Pancreas (tissue), 10 donors: ENCODE measurements at regions not wholly inside any gene's neighbourhood (a gene's known extent, or its start where the extent isn't known, plus 50 kb on each side); places are given as distances from the start of the nearest gene placed in this dataset.

Experiments used
- ATAC-seq, 4 donors: fragments of 200-7000 bp; cut with Tn5 transposase; one replicate each; pipeline versions ENCODE4 v1.8.0 to v1.9.1; 2020; ENCODE audit warnings: mild to moderate bottlenecking in 4 of 4, moderate library complexity in 4 of 4
- DNase-seq, 6 donors: peaks; one replicate each; pipeline ENCODE4 v3.0.0-alpha.2; 2020
- FAIRE-seq: peaks from 2 replicates; lab custom pipeline; 2012; peaks lifted over from hg19 to GRCh38; lab: Jason Lieb, UNC
- H3K27ac ChIP-seq, 4 donors: fragments of 200-600 bp; sonication (generic); 1 replicate in 3 of 4; 2 replicates in 1 of 4; pipeline versions ENCODE4 v1.5.0 to v1.8.0; 2020
- H3K27me3 ChIP-seq, 4 donors: fragments of 200-600 bp; one replicate each; pipeline ENCODE4 v1.8.0; 2021
- H3K36me3 ChIP-seq, 3 donors: fragments of 200-600 bp; sonication (generic) in 1 of 3; one replicate each; pipeline versions ENCODE4 v1.5.0 to v1.8.0; 2020 to 2021
- H3K4me1 ChIP-seq, 3 donors: fragments of 200-600 bp; one replicate each; pipeline ENCODE4 v1.8.0; 2021
- H3K4me3 ChIP-seq, 4 donors: fragments of 200-600 bp; sonication (generic) in 2 of 4; one replicate each; pipeline versions ENCODE4 v1.5.0 to v1.8.0; 2020 to 2021
- H3K9me3 ChIP-seq, 4 donors: fragments of 200-600 bp; one replicate each; pipeline ENCODE4 v1.8.0; 2021
- WGBS, 2 donors: extraction: QIAGEN DNeasy Blood & Tissue Kit; methylation state at CpG; one replicate each; pipeline ENCODE4 v1.1.7; 2013; 5-methylcytosine and 5-hydroxymethylcytosine counted together
- intact Hi-C, 3 donors: fragments of 100-400 bp; cut with DNase I; formaldehyde crosslinking; loops; one replicate each; pipeline versions ENCODE4 v1.11.1 to v1.14.2; 2022
- TF ChIP-seq, protein P1 (sequence below), 4 donors: fragments of 200-600 bp; sonication (generic) in 3 of 4; IDR thresholded peaks; one replicate each; pipeline versions ENCODE4 v1.5.0 to v1.8.0; 2021; ENCODE audit warnings: antibody characterized with exemption in 4 of 4
- donor health status: healthy with polysubstance abuse.
- donor health status: DM: no; HTN: no; CAD: no; lungs with moderate emphysema.
- donor health status: DM: no; HTN: no; CAD: no.
- donor health status: control.
- donor health status: control.
- donor health status: Bipolar disorder and iron deficiency.
- donor health status: DM: yes; HTN: yes; CAD: no.
- donor health status: DM: no; HTN: no; CAD: no.
- donor health status: DM: no; HTN: no; CAD: no.
- donor health status: DM: yes; HTN: yes; CAD: no.

DNA sequence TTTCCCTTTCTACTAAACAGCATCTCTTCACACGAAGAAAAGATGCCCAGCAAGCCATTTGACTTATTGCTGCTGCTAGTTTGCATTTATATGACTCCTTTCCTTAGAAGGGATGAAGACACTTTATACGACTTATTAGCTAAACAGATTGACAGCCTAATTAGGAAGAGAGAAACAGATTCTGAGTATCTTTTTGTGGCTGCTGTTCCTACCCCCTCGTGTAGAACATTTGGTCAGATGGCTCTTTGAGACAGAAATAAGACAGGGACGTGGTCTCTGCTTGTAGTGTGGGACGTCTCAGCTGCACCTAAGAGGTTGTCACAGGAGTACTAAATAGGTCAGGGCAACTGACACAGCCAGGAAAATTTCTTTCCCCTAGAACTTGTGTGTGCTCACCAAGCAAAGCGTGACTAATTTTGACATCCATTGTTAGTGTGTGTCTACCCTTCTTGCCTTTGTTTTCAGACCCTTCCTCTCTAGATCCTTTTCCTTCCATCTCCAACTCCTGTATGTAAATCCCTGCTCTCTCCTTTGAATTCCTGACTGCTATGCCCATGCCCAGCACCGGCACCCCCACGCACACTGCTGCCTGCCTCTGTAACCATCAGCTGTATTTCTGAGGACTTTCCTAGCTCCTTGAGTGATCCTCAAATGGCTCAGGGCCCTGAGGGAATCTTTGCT is 83.2 kb downstream of the DAD1 start:
- no peak overlapping the region for H3K4me3 ChIP-seq
- H3K4me1 ChIP-seq, result no peaks in the 10 kb centered on the region
- no peak for ATAC-seq
- DNase-seq, result no peak
- no peak for FAIRE-seq
- peaks cover 0 to 3% (median 0%) of the 10 kb centered on the region in 4 donors for H3K27me3 ChIP-seq
- no peak overlapping the region for H3K27ac ChIP-seq
- no peaks in the 10 kb centered on the region for H3K9me3 ChIP-seq
- intact Hi-C loops, result no loop called here
- 63 to 69% methylated on average over 8 of the region's 8 CpGs for WGBS, 2 donors
- TF ChIP-seq, protein P1, sequence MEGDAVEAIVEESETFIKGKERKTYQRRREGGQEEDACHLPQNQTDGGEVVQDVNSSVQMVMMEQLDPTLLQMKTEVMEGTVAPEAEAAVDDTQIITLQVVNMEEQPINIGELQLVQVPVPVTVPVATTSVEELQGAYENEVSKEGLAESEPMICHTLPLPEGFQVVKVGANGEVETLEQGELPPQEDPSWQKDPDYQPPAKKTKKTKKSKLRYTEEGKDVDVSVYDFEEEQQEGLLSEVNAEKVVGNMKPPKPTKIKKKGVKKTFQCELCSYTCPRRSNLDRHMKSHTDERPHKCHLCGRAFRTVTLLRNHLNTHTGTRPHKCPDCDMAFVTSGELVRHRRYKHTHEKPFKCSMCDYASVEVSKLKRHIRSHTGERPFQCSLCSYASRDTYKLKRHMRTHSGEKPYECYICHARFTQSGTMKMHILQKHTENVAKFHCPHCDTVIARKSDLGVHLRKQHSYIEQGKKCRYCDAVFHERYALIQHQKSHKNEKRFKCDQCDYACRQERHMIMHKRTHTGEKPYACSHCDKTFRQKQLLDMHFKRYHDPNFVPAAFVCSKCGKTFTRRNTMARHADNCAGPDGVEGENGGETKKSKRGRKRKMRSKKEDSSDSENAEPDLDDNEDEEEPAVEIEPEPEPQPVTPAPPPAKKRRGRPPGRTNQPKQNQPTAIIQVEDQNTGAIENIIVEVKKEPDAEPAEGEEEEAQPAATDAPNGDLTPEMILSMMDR (IDR thresholded peaks at IDR 0.05), result no peak
- H3K36me3 ChIP-seq, result no peaks in the 10 kb centered on the region

DNA sequence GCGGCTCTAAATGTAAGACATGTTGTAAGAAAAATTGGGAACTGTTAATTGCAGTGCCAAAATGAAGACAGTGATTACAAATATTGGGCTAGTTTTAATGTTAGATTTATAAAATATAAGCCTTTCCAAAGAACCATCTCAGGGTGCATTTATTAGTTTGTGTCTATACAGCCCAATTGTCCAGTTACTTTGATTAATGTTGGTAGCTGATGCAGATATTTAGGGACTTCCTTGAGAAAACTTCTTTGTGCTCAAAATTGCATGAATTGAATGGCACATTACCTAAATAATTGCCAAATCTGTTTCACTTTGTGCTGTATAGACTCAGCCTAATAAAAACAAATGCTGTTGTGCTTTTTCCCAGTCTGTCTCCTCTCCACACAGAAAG is 83.7 kb downstream of the DAD1 start:
- no peaks in the 10 kb centered on the region for H3K9me3 ChIP-seq
- H3K27ac ChIP-seq, result no peak overlapping the region
- no peaks in the 10 kb centered on the region for H3K36me3 ChIP-seq
- intact Hi-C loops, result no loop called here
- H3K27me3 ChIP-seq, result peaks cover 0 to 3% (median 0%) of the 10 kb centered on the region in 4 donors
- ATAC-seq, result no peak
- no peak overlapping the region for H3K4me3 ChIP-seq
- WGBS, 2 donors, result 95 to 97% methylated on average over 1 of the region's 1 CpG
- TF ChIP-seq, protein P1 (IDR thresholded peaks at IDR 0.05), result no peak
- no peak for DNase-seq
- FAIRE-seq, result no peak
- no peaks in the 10 kb centered on the region for H3K4me1 ChIP-seq

DNA sequence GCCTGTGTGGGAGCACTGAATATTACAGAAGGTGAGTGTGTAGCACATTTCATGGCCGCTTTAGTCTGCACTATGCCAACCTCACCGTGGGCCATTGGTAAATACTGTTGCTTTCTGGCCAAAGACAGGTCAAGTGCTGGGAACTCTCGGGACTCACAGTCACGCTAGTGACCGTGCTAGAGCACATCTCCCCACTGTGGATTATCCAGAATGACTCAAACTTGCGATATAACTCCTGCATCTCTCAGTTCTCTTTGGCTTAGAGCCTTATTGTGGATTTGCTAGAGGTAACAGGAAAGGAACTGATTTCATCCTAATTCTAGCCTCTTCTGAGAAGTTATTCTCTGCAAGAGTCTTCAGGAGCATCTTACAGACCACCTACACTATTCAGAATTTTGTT is 86.5 kb downstream of the DAD1 start:
- TF ChIP-seq, protein P1 (IDR thresholded peaks at IDR 0.05), result no peak
- H3K27ac ChIP-seq, result no peak overlapping the region
- H3K4me1 ChIP-seq, result no peaks in the 10 kb centered on the region
- intact Hi-C loops, result no loop called here
- H3K4me3 ChIP-seq, result no peak overlapping the region
- H3K36me3 ChIP-seq, result no peaks in the 10 kb centered on the region
- DNase-seq, result no peak
- H3K27me3 ChIP-seq, result peaks cover 0 to 3% (median 0%) of the 10 kb centered on the region in 4 donors
- H3K9me3 ChIP-seq, result no peaks in the 10 kb centered on the region
- WGBS, 2 donors, result 71 to 84% methylated on average over 6 of the region's 6 CpGs
- no peak for FAIRE-seq
- ATAC-seq, result no peak

DNA sequence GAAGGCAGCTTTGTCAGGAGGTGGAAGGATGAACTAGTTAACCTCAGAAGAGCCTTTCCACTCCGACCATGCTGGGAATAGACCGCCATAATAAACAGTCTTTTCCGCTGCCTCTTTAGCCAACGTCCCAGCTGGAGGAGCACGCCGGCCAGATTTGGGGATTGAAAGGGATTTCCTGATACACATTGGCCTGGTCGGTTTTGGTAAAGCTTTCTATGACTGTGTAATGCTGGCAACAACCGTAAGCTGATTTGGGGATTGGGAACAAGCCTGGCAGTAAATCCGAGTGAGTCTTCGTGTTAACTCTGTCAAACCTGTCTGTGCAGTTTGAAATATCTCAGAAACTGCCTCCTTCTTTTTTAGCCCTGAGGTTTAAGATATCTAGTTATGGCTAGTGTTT is 87.0 kb downstream of the DAD1 start:
- peaks cover 0 to 3% (median 0%) of the 10 kb centered on the region in 4 donors for H3K27me3 ChIP-seq
- WGBS, 2 donors, result 61 to 67% methylated on average over 10 of the region's 10 CpGs
- no peak overlapping the region for H3K27ac ChIP-seq
- no peak for DNase-seq
- intact Hi-C loops, result no loop called here
- H3K9me3 ChIP-seq, result no peaks in the 10 kb centered on the region
- peak in 3 of 4 donors; percentile 43 to 56 (median 54) for ATAC-seq
- TF ChIP-seq, protein P1 (IDR thresholded peaks at IDR 0.05), result no peak
- no peak for FAIRE-seq
- H3K4me1 ChIP-seq, result no peaks in the 10 kb centered on the region
- H3K4me3 ChIP-seq, result no peak overlapping the region
- no peaks in the 10 kb centered on the region for H3K36me3 ChIP-seq
